ENCODE measurements at regions not wholly inside any gene's neighbourhood (a gene's known extent, or its start where the extent isn't known, plus 50 kb on each side); places are given as distances from the start of the nearest gene placed in this dataset.

- H3K4me3 ChIP-seq (ENCODE audit: low read depth, low read length) = no peak overlapping the region
- no peaks in the 10 kb centered on the region for H3K36me3 ChIP-seq
- H3K27ac ChIP-seq = no peak overlapping the region
- DNase-seq = no peak
- no peak for TF ChIP-seq CTCF (IDR thresholded peaks at IDR 0.05; ENCODE audit: low read depth, low read length)
- H3K27me3 ChIP-seq (ENCODE audit: insufficient read depth, low read depth, severe bottlenecking) = no peaks in the 10 kb centered on the region
- no peaks in the 10 kb centered on the region for H3K9me3 ChIP-seq (ENCODE audit: severe bottlenecking)
Measured at GRCh38 chr11:113595810-113596594, 110.1 kb downstream of the TMPRSS5 start.

GRCh38 chr11:113593698-113594308 is 112.3 kb downstream of the TMPRSS5 start:
- no peak overlapping the region for H3K4me3 ChIP-seq (ENCODE audit: low read depth, low read length)
- no peaks in the 10 kb centered on the region for H3K9me3 ChIP-seq (ENCODE audit: severe bottlenecking)
- no peak overlapping the region for H3K27ac ChIP-seq
- DNase-seq = no peak
- no peaks in the 10 kb centered on the region for H3K36me3 ChIP-seq
- no peaks in the 10 kb centered on the region for H3K27me3 ChIP-seq (ENCODE audit: insufficient read depth, low read depth, severe bottlenecking)
- TF ChIP-seq CTCF (IDR thresholded peaks at IDR 0.05; ENCODE audit: low read depth, low read length) = no peak

GRCh38 chr11:113591117-113591516 is 115.0 kb downstream of the TMPRSS5 start:
- no peak for DNase-seq
- H3K27me3 ChIP-seq (ENCODE audit: insufficient read depth, low read depth, severe bottlenecking) = no peaks in the 10 kb centered on the region
- no peaks in the 10 kb centered on the region for H3K36me3 ChIP-seq
- H3K9me3 ChIP-seq (ENCODE audit: severe bottlenecking) = no peaks in the 10 kb centered on the region
- no peak for TF ChIP-seq CTCF (IDR thresholded peaks at IDR 0.05; ENCODE audit: low read depth, low read length)
- H3K4me3 ChIP-seq (ENCODE audit: low read depth, low read length) = no peak overlapping the region
- H3K27ac ChIP-seq = no peak overlapping the region

GRCh38 chr11:113587308-113587739 is 112.1 kb upstream of the DRD2 start:
- H3K27ac ChIP-seq = no peak overlapping the region
- peaks cover 2% of the 10 kb centered on the region for H3K9me3 ChIP-seq (ENCODE audit: severe bottlenecking)
- no peaks in the 10 kb centered on the region for H3K36me3 ChIP-seq
- no peaks in the 10 kb centered on the region for H3K27me3 ChIP-seq (ENCODE audit: insufficient read depth, low read depth, severe bottlenecking)
- TF ChIP-seq CTCF (IDR thresholded peaks at IDR 0.05; ENCODE audit: low read depth, low read length) = no peak
- no peak overlapping the region for H3K4me3 ChIP-seq (ENCODE audit: low read depth, low read length)
- DNase-seq = no peak

- TF ChIP-seq CTCF (IDR thresholded peaks at IDR 0.05; ENCODE audit: low read depth, low read length) = no peak
- DNase-seq = no peak
- H3K27me3 ChIP-seq (ENCODE audit: insufficient read depth, low read depth, severe bottlenecking) = no peaks in the 10 kb centered on the region
Measured at GRCh38 chr11:113584371-113584770, 109.2 kb upstream of the DRD2 start.

More at GRCh38 chr11:113584371-113584770, 109.2 kb upstream of the DRD2 start:
- H3K4me3 ChIP-seq (ENCODE audit: low read depth, low read length) = no peak overlapping the region
- H3K9me3 ChIP-seq (ENCODE audit: severe bottlenecking) = peaks cover 2% of the 10 kb centered on the region
- H3K27ac ChIP-seq = no peak overlapping the region
- H3K36me3 ChIP-seq = no peaks in the 10 kb centered on the region
